BJ (cell line): ENCODE measurements at regions not wholly inside any gene's neighbourhood (a gene's known extent, or its start where the extent isn't known, plus 50 kb on each side); places are given as distances from the start of the nearest gene placed in this dataset.
"Not testable (repeated sequence)": the region's sequence is repeated elsewhere in the genome, so short reads cannot be mapped to it uniquely, and the experiment has no call there.

Source experiments
- CTCF ChIA-PET: fragments of 350-600 bp; formaldehyde crosslinking; extraction: SDS; loops from one replicate; lab custom pipeline; 2021; ENCODE audit warnings: antibody characterized with exemption, inconsistent platforms; lab: Yijun Ruan, JAX
- POLR2A ChIA-PET: fragments of 300-600 bp; sonication (Branson Sonifier 250); formaldehyde crosslinking; extraction: SDS; loops from one replicate; lab custom pipeline; 2021; ENCODE audit warnings: antibody characterized with exemption; lab: Charles Lee
- DNase-seq: peaks from one replicate; pipeline ENCODE4 v3.0.0-alpha.2; 2011; ENCODE audit warnings: low read depth
- H3K27me3 ChIP-seq: 2 replicates; pipeline ENCODE4 v1.6.0; 2011; ENCODE audit warnings: low read length; ENCODE audit not compliant: control insufficient read depth, insufficient read depth
- H3K36me3 ChIP-seq: 2 replicates; pipeline ENCODE4 v1.5.1; 2011; ENCODE audit warnings: low read length; ENCODE audit not compliant: control insufficient read depth, insufficient read depth
- H3K4me3 ChIP-seq: 2 replicates; pipeline ENCODE4 v1.5.1; 2011; ENCODE audit warnings: low read depth, mild to moderate bottlenecking, control low read depth, low read length
- TF ChIP-seq, protein P1 (sequence below): IDR thresholded peaks from 2 replicates; pipeline ENCODE4 v1.5.1; 2011; ENCODE audit warnings: low read depth, mild to moderate bottlenecking, control low read depth, inconsistent platforms, low read length, moderate library complexity; ENCODE audit not compliant: insufficient read depth

DNA sequence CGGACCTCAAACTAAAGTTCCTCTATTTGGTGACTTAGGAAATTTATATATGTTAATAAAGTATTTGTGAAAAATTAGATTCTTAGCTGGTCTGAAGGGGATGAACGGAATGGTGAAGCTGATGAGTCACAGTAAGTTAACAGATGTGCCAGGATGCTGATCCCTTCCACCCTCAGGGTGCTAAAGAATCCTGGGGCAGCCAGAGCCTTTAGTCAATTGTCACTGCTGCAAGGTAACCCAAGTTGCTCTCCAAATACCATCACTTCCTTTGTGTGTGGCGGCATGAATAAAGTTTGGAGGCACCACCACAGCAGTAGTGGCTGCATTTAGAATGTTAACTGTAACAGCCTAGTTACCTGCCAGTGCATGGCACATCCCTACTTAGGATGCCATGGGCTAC, 222.6 kb upstream of the PPP1R3A start:
- no peaks in the 10 kb centered on the region for H3K27me3 ChIP-seq
- H3K36me3 ChIP-seq: no peaks in the 10 kb centered on the region
- ChIA-PET POLR2A (no interaction called here), CTCF (no interaction called here)
- TF ChIP-seq, protein P1, sequence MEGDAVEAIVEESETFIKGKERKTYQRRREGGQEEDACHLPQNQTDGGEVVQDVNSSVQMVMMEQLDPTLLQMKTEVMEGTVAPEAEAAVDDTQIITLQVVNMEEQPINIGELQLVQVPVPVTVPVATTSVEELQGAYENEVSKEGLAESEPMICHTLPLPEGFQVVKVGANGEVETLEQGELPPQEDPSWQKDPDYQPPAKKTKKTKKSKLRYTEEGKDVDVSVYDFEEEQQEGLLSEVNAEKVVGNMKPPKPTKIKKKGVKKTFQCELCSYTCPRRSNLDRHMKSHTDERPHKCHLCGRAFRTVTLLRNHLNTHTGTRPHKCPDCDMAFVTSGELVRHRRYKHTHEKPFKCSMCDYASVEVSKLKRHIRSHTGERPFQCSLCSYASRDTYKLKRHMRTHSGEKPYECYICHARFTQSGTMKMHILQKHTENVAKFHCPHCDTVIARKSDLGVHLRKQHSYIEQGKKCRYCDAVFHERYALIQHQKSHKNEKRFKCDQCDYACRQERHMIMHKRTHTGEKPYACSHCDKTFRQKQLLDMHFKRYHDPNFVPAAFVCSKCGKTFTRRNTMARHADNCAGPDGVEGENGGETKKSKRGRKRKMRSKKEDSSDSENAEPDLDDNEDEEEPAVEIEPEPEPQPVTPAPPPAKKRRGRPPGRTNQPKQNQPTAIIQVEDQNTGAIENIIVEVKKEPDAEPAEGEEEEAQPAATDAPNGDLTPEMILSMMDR: no peak
- no peak overlapping the region for H3K4me3 ChIP-seq
- DNase-seq: no peak

DNA sequence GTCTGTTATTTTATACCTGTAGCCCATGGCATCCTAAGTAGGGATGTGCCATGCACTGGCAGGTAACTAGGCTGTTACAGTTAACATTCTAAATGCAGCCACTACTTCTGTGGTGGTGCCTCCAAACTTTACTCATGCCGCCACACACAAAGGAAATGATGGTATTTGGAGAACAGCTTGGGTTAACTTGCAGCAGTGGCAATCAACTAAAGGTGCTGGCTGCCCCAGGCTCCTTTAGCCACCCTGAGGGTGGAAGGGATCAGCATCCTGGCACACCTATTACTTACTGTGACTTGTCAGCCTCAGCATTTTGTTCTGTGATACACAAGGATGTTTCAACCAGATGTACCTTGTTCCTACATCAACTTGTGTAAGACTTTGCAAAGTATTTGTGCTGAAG, 221.8 kb upstream of the PPP1R3A start:
- CTCF ChIA-PET: no interaction called here
- POLR2A ChIA-PET: no interaction called here
- no peaks in the 10 kb centered on the region for H3K27me3 ChIP-seq
- no peak overlapping the region for H3K4me3 ChIP-seq
- no peaks in the 10 kb centered on the region for H3K36me3 ChIP-seq
- DNase-seq: no peak
- TF ChIP-seq, protein P1: no peak

DNA sequence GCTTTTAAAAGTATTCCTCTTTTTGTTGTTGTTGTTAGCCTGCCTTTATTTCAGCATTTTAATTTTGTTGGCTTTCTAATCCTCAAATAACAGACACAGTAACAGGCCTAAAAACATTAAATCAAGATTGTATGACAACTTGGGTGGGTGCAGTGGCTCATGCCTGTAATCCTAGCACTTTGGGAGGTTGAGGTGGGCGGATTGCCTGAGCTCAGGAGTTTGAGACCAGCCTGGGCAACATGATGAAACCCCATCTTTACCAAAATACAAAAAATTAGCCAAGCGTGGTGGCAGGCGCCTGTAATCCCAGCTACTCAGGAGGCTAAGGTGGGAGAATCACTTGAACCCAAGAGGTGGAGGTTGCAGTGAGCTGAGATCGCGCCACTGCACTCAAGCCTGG, 220.9 kb upstream of the PPP1R3A start:
- CTCF ChIA-PET: interaction anchor here (0.6 kb wide), 2 partner anchors 85 to 92 kb away, joined by 3 to 4 read pairs; no protein-coding TSS in a partner anchor
- H3K36me3 ChIP-seq, DNase-seq, H3K4me3 ChIP-seq, POLR2A ChIA-PET, H3K27me3 ChIP-seq: not testable (repeated sequence)

DNA sequence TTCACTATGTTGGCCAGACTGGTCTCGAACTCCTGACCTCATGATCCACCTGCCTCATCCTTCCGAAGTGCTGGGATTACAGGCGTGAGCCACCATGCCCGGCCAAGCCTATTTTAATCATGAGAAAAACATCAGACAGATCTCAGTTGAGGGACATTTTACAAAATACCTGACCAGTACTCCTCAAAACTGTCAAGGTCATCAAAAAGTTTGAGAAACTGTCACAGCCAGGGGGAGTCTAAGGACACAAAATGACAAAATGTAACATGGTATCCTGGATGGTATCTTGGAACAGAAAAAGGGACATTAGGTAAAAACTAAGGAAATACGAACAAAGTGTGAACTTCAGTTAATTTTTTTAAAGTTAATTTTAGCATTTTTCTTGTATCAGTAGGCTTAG, 219.8 kb upstream of the PPP1R3A start:
- TF ChIP-seq, protein P1: no peak
- ChIA-PET CTCF (no interaction called here), POLR2A (no interaction called here)
- no peak for DNase-seq
- no peaks in the 10 kb centered on the region for H3K27me3 ChIP-seq
- H3K36me3 ChIP-seq: no peaks in the 10 kb centered on the region
- no peak overlapping the region for H3K4me3 ChIP-seq

DNA sequence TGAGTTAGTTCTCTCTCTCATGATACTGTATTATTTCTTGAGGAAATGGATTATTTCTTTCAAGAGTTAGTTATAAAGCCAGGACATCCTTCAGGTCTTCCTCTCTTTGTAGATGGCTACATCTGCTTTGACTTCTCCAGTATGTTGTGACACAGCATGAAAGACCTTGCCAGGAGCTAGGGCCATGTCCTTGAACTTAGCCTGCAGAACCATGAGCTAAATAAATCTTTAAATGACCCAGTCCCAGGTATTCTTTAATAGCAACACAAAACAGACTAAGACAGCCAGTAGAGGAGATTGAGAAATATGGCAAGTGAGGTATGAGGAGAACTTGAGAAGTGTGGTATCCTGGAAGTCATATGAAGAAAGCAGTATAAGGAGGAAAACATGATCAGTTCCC, 214.9 kb upstream of the PPP1R3A start:
- no peak overlapping the region for H3K4me3 ChIP-seq
- ChIA-PET CTCF (no interaction called here), POLR2A (no interaction called here)
- no peaks in the 10 kb centered on the region for H3K36me3 ChIP-seq
- no peak for DNase-seq
- no peaks in the 10 kb centered on the region for H3K27me3 ChIP-seq
- TF ChIP-seq, protein P1: no peak

DNA sequence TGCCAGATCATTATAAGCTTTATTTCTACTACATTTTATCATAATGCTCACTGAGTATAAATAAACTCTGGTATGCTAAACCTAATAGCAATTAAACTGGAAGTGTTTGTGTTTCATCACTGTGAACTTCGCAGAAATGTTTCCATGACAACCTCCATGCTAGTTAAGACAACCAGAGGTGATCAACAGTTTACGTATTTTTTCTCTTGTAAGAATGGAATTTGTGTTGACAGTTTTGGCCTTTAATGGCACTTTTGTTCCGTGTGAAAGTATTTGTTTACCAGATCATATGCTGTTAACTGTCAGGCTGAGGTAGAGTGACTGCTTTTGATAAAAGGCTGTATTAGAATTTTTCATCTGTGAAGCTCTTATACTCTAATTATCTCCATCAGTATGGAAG, 212.1 kb upstream of the PPP1R3A start:
- Histone ChIP-seq H3K27me3 (no peaks in the 10 kb centered on the region), H3K4me3 (no peak overlapping the region), H3K36me3 (no peaks in the 10 kb centered on the region)
- TF ChIP-seq, protein P1: no peak
- POLR2A ChIA-PET: no interaction called here
- DNase-seq: no peak
- CTCF ChIA-PET: no interaction called here
